ENCODE measurements at regions not wholly inside any gene's neighbourhood (a gene's known extent, or its start where the extent isn't known, plus 50 kb on each side); places are given as distances from the start of the nearest gene placed in this dataset.
A peak's percentile ranks its signal among the peaks of the same experiment; 100 is the strongest.

DNA sequence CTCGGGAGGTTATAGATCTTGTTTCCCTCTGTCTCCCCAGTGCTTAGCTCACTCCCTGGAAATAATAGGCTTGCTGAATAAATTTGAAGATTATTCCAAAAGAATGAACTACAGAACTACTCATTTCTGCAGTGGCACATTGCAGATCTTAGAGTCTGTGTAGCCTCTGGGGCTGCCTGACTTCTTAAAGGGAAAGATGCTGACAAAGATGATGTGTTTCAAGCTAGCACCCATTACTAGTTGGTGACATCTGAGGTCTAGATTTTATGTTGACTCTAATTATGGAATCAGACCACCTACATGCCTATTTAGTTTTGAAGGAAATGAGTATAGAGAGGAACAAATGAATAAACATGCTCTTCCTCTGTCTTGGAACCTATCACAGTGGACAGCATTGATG is 123.7 kb upstream of the KCNIP4 start:
- H3K4me3 ChIP-seq (ENCODE audit: low read length): no peak overlapping the region
- TF ChIP-seq, protein P1, sequence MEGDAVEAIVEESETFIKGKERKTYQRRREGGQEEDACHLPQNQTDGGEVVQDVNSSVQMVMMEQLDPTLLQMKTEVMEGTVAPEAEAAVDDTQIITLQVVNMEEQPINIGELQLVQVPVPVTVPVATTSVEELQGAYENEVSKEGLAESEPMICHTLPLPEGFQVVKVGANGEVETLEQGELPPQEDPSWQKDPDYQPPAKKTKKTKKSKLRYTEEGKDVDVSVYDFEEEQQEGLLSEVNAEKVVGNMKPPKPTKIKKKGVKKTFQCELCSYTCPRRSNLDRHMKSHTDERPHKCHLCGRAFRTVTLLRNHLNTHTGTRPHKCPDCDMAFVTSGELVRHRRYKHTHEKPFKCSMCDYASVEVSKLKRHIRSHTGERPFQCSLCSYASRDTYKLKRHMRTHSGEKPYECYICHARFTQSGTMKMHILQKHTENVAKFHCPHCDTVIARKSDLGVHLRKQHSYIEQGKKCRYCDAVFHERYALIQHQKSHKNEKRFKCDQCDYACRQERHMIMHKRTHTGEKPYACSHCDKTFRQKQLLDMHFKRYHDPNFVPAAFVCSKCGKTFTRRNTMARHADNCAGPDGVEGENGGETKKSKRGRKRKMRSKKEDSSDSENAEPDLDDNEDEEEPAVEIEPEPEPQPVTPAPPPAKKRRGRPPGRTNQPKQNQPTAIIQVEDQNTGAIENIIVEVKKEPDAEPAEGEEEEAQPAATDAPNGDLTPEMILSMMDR (conservative IDR thresholded peaks at IDR 0.05; ENCODE audit: low read depth, low read length): no peak
- DNase-seq (ENCODE audit: low read depth): no peak

DNA sequence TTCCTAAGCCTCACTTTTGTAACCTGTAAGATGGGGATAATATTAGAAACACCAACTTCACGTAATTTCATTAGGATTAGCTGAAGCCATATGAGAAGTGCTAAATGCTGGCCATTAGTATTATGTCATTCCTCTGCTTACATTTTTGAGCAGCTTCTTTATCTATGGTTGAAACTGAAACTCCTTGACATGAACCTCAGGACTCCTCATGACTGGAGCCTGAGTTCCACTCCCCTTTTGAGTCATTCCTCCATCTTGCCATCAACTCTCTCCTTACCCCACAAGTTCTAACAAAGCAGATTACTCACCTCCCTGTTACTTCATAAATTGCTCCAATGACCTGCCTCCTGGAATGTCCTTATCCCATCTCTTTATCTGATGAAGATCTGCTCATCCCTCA is 123.2 kb upstream of the KCNIP4 start:
- H3K4me3 ChIP-seq (ENCODE audit: low read length): no peak overlapping the region
- no peak for DNase-seq (ENCODE audit: low read depth)
- TF ChIP-seq, protein P1 (conservative IDR thresholded peaks at IDR 0.05; ENCODE audit: low read depth, low read length): no peak

DNA sequence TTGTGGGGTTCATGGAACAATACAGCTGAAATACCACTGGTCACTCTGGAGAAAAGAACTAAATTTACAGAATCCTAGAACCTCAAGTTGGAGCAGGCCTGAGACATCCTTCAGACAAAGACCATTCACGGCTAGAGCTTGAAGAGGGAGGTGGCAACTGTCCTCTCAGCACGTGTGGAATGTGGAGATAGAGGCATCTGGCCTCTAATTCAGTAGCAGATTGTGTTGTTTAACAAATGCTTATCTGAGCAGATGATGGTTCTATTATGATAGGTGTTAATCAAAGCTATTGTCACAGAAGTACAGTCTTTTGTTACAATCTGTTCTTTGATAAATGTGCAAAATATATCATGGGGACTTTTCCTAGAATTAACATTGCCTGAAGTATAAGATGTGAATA is 121.7 kb upstream of the KCNIP4 start:
- TF ChIP-seq, protein P1 (conservative IDR thresholded peaks at IDR 0.05; ENCODE audit: low read depth, low read length): no peak
- DNase-seq (ENCODE audit: low read depth): no peak
- no peak overlapping the region for H3K4me3 ChIP-seq (ENCODE audit: low read length)

DNA sequence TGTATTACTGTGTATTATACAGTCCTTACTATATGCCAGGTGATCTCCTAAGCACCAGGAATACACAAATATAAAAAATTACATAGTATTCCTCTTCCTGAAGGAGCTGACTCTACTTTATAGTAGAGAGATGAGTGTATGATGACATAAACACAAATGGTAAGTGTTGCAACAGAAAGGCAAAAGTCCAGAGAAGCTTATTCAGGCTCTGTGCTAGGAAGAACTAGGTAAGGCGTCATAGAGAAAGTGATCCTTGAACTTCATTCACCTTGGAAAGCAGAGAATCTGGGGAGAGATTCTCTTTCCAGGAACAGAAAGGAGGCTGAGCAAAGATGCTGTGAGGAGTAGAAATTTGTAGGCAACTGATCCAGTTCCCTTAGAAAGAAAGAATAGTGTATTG is 115.0 kb upstream of the KCNIP4 start:
- no peak overlapping the region for H3K4me3 ChIP-seq (ENCODE audit: low read length)
- DNase-seq (ENCODE audit: low read depth): no peak
- TF ChIP-seq, protein P1 (conservative IDR thresholded peaks at IDR 0.05; ENCODE audit: low read depth, low read length): no peak

DNA sequence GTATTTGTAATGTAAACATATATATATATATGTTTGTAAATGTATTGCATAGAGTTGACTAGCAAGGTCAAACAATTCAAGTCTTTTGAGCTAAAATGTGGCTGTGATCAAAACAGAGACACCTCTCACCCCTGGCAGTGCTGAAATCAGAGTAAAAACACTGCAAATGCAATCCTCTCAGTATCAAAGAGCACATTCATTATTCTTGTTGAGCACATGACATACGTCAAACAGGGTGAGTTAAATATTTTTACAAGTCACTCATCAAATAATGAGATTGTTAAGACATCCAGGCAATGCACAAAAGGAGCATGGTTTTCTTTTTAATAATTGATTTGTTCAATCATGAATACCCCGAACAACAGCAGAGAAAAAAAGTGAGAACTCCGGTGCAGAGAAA is 114.1 kb upstream of the KCNIP4 start:
- peak; percentile 23 for DNase-seq (ENCODE audit: low read depth)
- TF ChIP-seq, protein P1 (conservative IDR thresholded peaks at IDR 0.05; ENCODE audit: low read depth, low read length): no peak

DNA sequence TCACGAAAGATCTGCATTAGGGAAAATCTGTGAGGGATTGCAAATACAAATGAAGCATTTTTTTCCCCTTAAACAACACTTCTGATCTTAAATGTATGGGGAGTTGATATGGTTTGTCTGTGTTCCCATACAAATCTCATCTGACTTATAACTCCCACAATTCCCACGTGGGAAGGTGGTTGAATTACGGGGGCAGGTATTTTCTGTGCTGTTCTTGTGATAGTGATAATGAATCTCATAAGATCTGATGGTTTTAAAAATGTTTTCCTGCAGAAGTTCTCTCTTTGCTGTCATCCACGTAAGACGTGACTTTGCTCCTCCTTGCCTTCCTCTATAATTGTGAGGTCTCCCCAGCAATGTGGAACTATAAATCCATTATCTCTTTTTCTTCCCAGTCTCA is 107.4 kb upstream of the KCNIP4 start:
- H3K4me3 ChIP-seq (ENCODE audit: low read length): no peak overlapping the region
- DNase-seq (ENCODE audit: low read depth): no peak
- TF ChIP-seq, protein P1 (conservative IDR thresholded peaks at IDR 0.05; ENCODE audit: low read depth, low read length): no peak

More for the DNA sequence above, 114.1 kb upstream of the KCNIP4 start:
- no peak overlapping the region for H3K4me3 ChIP-seq (ENCODE audit: low read length)

DNA sequence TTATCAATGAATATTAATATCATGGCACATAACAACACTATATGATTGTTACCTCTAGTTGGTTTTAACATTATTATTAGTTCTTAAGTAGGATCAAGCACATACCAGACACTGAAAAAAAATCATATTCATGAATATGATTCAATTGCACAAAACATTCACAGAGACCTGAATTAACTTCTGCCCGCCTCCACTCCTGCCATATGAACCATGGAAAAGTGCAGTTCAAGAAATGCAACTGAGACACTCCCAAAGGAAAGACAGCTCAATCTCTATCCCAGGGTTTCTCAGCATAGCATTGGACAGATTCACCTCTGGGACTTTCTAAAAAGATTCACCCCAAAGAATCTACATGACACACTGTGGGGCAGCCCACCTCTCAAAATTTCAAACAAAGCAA is 103.5 kb upstream of the KCNIP4 start:
- TF ChIP-seq, protein P1 (conservative IDR thresholded peaks at IDR 0.05; ENCODE audit: low read depth, low read length): no peak
- no peak for DNase-seq (ENCODE audit: low read depth)
- H3K4me3 ChIP-seq (ENCODE audit: low read length): no peak overlapping the region

All from retinal pigment epithelial cell (primary cell).